Brain pericyte (primary cell): ENCODE measurements at regions not wholly inside any gene's neighbourhood (a gene's known extent, or its start where the extent isn't known, plus 50 kb on each side); places are given as distances from the start of the nearest gene placed in this dataset.

Experiments used
- DNase-seq: peaks from one replicate; pipeline ENCODE4 v3.0.0-alpha.2; 2012; ENCODE audit warnings: low read depth, low spot score

GRCh38 chr12:107624493-107624892 is 61.1 kb upstream of the PWP1 start:
- no peak for DNase-seq

GRCh38 chr12:107631715-107632114 is 53.9 kb upstream of the PWP1 start:
- no peak for DNase-seq

GRCh38 chr12:107632246-107632645 is 53.4 kb upstream of the PWP1 start:
- no peak for DNase-seq

GRCh38 chr12:107634530-107634929 is 51.1 kb upstream of the PWP1 start:
- no peak for DNase-seq

- DNase-seq: no peak
These were observed 50.5 kb upstream of the PWP1 start for GRCh38 chr12:107635139-107635538.
